ENCODE measurements at regions not wholly inside any gene's neighbourhood (a gene's known extent, or its start where the extent isn't known, plus 50 kb on each side); places are given as distances from the start of the nearest gene placed in this dataset.
A peak's percentile ranks its signal among the peaks of the same experiment; 100 is the strongest.

DNA sequence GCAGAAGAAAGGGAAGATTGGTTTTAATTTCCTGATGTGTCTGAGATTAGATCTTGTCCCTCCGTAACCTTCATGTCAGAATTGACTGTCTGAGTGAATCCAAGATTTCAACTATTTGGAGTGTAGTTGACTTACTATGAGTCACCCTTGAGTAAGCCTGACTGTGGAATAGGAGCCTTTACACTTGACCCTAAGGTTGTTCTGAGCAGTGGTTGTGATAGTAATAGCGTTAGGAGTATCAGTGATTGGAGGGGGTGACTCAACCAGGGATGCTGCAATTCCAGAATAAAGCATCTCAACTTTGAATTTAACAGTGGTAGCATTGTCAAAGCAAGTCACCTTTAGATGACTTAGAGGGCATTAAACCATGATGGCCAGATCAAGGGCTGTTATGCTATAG, 979.5 kb upstream of the FAM98A start:
- Histone ChIP-seq H3K27me3 (no peaks in the 10 kb centered on the region), H3K4me3 (ENCODE audit: low read depth, low read length) (no peak overlapping the region), H3K36me3 (no peaks in the 10 kb centered on the region), H3K4me1 (no peaks in the 10 kb centered on the region), H3K9me3 (no peaks in the 10 kb centered on the region)
- no peak for DNase-seq
- TF ChIP-seq, protein P1, sequence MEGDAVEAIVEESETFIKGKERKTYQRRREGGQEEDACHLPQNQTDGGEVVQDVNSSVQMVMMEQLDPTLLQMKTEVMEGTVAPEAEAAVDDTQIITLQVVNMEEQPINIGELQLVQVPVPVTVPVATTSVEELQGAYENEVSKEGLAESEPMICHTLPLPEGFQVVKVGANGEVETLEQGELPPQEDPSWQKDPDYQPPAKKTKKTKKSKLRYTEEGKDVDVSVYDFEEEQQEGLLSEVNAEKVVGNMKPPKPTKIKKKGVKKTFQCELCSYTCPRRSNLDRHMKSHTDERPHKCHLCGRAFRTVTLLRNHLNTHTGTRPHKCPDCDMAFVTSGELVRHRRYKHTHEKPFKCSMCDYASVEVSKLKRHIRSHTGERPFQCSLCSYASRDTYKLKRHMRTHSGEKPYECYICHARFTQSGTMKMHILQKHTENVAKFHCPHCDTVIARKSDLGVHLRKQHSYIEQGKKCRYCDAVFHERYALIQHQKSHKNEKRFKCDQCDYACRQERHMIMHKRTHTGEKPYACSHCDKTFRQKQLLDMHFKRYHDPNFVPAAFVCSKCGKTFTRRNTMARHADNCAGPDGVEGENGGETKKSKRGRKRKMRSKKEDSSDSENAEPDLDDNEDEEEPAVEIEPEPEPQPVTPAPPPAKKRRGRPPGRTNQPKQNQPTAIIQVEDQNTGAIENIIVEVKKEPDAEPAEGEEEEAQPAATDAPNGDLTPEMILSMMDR (IDR thresholded peaks at IDR 0.05; ENCODE audit: low read depth, low read length): no peak

DNA sequence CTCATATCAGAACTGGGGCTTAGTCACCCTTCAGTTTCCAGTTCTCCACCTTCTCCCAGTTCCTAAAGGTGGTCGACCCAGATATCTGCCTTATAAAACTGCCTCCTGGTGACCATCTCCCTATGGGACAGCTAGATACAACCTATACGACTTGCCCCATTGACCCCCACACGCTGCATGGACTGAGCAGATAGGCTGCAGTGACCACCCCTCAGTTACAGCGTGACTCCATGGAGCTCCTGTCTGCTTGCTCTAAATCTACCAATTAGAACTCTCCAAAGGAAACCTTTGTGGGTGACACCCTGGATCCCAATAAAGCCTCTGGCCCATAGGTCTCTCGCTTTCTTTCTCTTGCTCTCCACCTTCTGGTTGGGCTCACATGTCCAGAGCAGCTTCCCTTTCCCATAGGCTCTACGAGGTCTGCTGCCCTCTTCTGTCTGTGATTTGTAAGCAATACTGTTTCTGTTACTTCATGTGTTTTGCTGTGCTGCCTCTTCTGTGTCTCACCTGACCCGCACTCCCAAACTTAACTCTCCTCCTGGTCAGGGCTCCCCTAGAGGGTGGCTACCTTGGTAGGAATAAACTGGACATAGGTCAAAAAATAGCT, 971.3 kb upstream of the FAM98A start:
- H3K36me3 ChIP-seq: no peaks in the 10 kb centered on the region
- no peaks in the 10 kb centered on the region for H3K9me3 ChIP-seq
- DNase-seq: peak; percentile 44
- H3K27me3 ChIP-seq: no peaks in the 10 kb centered on the region
- no peaks in the 10 kb centered on the region for H3K4me1 ChIP-seq
- no peak overlapping the region for H3K4me3 ChIP-seq (ENCODE audit: low read depth, low read length)
- TF ChIP-seq, protein P1 (IDR thresholded peaks at IDR 0.05; ENCODE audit: low read depth, low read length): peak; percentile 65

DNA sequence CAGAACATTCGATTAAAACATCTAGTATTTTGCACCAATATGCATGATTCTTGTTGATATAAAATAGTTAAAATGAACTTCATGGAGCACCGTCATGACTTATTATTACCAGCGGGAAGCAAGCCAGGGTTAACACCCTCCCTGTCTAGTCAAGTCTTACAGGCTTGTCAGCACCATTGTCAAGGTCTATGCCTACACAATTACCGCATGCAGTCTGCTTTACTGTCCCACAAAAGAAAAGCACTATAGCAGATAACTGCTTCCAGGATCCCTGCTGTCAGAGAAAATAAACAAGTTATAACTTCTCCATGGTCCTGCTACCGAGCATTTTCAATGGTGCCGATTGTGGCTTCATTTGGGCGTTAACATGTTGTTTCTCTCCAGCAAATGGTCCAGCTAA, 968.0 kb upstream of the FAM98A start:
- TF ChIP-seq, protein P1 (IDR thresholded peaks at IDR 0.05; ENCODE audit: low read depth, low read length): no peak
- DNase-seq: no peak
- Histone ChIP-seq H3K4me3 (ENCODE audit: low read depth, low read length) (no peak overlapping the region), H3K27me3 (no peaks in the 10 kb centered on the region), H3K36me3 (no peaks in the 10 kb centered on the region), H3K9me3 (no peaks in the 10 kb centered on the region), H3K4me1 (no peaks in the 10 kb centered on the region)

DNA sequence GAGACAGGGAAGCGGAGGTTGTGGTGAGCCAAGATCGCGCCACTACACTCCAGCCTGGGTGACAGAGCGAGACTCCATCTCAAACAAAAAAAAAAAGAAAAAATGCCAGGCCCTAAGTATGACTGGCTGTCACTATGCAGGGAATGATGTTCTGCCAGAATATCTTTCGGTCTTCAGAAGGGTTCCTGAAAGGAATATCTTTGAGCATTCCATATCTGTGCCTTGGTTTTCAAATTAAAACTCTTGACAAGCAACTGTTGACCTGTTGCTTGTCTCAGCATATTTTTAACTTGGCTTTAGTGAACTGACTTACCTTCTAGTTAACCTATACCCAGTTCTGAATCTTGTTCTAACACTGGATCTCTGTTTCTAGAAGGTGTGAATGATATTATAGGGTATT, 953.2 kb upstream of the FAM98A start:
- H3K27me3 ChIP-seq: no peaks in the 10 kb centered on the region
- no peaks in the 10 kb centered on the region for H3K9me3 ChIP-seq
- no peak overlapping the region for H3K4me3 ChIP-seq (ENCODE audit: low read depth, low read length)
- no peaks in the 10 kb centered on the region for H3K36me3 ChIP-seq
- no peak for DNase-seq
- TF ChIP-seq, protein P1 (IDR thresholded peaks at IDR 0.05; ENCODE audit: low read depth, low read length): no peak
- H3K4me1 ChIP-seq: no peaks in the 10 kb centered on the region

DNA sequence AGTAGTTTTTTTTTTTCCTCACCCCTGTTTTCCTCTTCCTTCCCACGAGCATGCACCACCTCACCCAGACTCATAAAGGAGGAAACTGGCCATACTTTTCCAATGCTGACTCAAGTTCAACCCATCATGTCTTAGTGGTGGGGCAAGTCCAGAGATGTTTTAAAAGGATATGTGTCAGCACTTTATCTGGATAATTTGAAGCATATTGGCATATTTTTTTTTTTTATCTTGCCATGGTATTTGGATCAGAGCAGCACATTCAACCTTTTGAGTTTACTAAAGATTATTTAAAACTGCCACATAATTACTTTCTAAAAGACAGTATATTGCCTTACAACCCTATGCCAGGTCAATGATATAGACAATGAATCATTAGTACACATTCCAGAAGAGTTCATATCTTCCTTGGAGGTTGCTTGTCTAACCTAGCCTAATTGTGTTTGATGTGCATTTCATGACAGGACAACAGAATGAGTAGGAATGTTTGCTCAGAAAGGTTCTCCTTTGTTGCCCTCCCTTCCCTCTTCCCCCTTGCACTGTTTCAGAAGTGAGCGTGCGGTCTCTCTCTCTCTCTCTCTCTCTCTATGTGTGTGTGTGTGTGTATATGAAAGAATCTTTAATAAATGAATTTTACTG, 950.7 kb upstream of the FAM98A start:
- TF ChIP-seq, protein P1 (IDR thresholded peaks at IDR 0.05; ENCODE audit: low read depth, low read length): no peak
- Histone ChIP-seq H3K9me3 (no peaks in the 10 kb centered on the region), H3K36me3 (no peaks in the 10 kb centered on the region), H3K27me3 (no peaks in the 10 kb centered on the region), H3K4me3 (ENCODE audit: low read depth, low read length) (no peak overlapping the region), H3K4me1 (no peaks in the 10 kb centered on the region; the same call in 1 of the 2 replicates)
- DNase-seq: no peak

DNA sequence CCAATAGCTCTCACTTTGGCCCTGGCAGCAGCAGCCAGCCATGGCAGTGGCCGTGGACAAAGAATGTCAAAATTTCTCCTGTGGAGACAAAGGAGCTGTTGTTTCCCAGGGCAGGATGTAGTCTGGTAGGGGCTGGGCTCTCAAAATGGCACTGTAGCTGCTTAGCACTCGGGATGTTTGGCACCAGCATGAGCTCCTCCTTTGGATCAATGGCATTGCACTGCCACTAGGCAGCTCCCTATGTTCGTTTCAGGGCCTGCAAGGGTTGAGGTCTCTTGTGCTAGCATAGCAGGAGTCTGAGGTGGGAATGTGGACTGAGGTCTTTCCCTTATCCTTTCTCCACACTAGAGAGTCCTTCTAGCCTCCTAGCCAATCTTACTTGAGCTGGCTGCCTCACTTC, 948.8 kb upstream of the FAM98A start:
- TF ChIP-seq, protein P1 (IDR thresholded peaks at IDR 0.05; ENCODE audit: low read depth, low read length): peak; percentile 11; the same call in 1 of the 2 replicates
- H3K4me3 ChIP-seq (ENCODE audit: low read depth, low read length): no peak overlapping the region
- H3K27me3 ChIP-seq: no peaks in the 10 kb centered on the region
- no peak for DNase-seq
- no peaks in the 10 kb centered on the region for H3K36me3 ChIP-seq
- no peaks in the 10 kb centered on the region; the same call in 1 of the 2 replicates for H3K4me1 ChIP-seq
- no peaks in the 10 kb centered on the region for H3K9me3 ChIP-seq
